ENCODE measurements at regions not wholly inside any gene's neighbourhood (a gene's known extent, or its start where the extent isn't known, plus 50 kb on each side); places are given as distances from the start of the nearest gene placed in this dataset.

GRCh38 chr22:47854680-47855079 lies 1092.2 kb downstream of the TBC1D22A start:
- Mint-ChIP-seq H3K27me3 (ENCODE audit: insufficient read depth) (no peaks in the 10 kb centered on the region; the same call in 1 of the 2 replicates), H3K36me3 (ENCODE audit: low read depth) (peaks cover 17% of the 10 kb centered on the region; the same call in 1 of the 2 replicates), H3K9me3 (peaks cover 46% of the 10 kb centered on the region), H3K4me3 (no peak overlapping the region), H3K4me1 (ENCODE audit: low read depth) (no peaks in the 10 kb centered on the region), H3K27ac (no peak overlapping the region)
- no peak for TF ChIP-seq CTCF (IDR thresholded peaks at IDR 0.05)
- DNase-seq: no peak

- H3K36me3 Mint-ChIP-seq (ENCODE audit: low read depth): peaks cover 17% of the 10 kb centered on the region; the same call in 1 of the 2 replicates
- H3K4me3 Mint-ChIP-seq: no peak overlapping the region
Measured at GRCh38 chr22:47854251-47854650, 1091.8 kb downstream of the TBC1D22A start.

GRCh38 chr22:47853750-47854149 lies 1091.3 kb downstream of the TBC1D22A start:
- H3K4me3 Mint-ChIP-seq: no peak overlapping the region
- peaks cover 50% of the 10 kb centered on the region for H3K9me3 Mint-ChIP-seq
- DNase-seq: no peak

More at GRCh38 chr22:47854251-47854650, 1091.8 kb downstream of the TBC1D22A start:
- Mint-ChIP-seq H3K27ac (no peak overlapping the region), H3K4me1 (ENCODE audit: low read depth) (no peaks in the 10 kb centered on the region), H3K27me3 (ENCODE audit: insufficient read depth) (no peaks in the 10 kb centered on the region; the same call in 1 of the 2 replicates), H3K9me3 (peaks cover 49% of the 10 kb centered on the region)
- TF ChIP-seq CTCF (IDR thresholded peaks at IDR 0.05): no peak
- no peak for DNase-seq

GRCh38 chr22:47851586-47851985 lies 1089.1 kb downstream of the TBC1D22A start:
- peaks cover 1% of the 10 kb centered on the region; the same call in 1 of the 2 replicates for H3K27me3 Mint-ChIP-seq (ENCODE audit: insufficient read depth)
- DNase-seq: no peak
- no peak for TF ChIP-seq CTCF (IDR thresholded peaks at IDR 0.05)
- no peaks in the 10 kb centered on the region for H3K4me1 Mint-ChIP-seq (ENCODE audit: low read depth)
- H3K9me3 Mint-ChIP-seq: peaks cover 60% of the 10 kb centered on the region
- H3K4me3 Mint-ChIP-seq: no peak overlapping the region
- H3K36me3 Mint-ChIP-seq (ENCODE audit: low read depth): peaks cover 12% of the 10 kb centered on the region; the same call in 1 of the 2 replicates
- H3K27ac Mint-ChIP-seq: no peak overlapping the region

More at GRCh38 chr22:47853750-47854149, 1091.3 kb downstream of the TBC1D22A start:
- peaks cover 17% of the 10 kb centered on the region; the same call in 1 of the 2 replicates for H3K36me3 Mint-ChIP-seq (ENCODE audit: low read depth)
- no peak for TF ChIP-seq CTCF (IDR thresholded peaks at IDR 0.05)
- H3K27ac Mint-ChIP-seq: no peak overlapping the region
- no peaks in the 10 kb centered on the region; the same call in 1 of the 2 replicates for H3K27me3 Mint-ChIP-seq (ENCODE audit: insufficient read depth)
- H3K4me1 Mint-ChIP-seq (ENCODE audit: low read depth): no peaks in the 10 kb centered on the region

GRCh38 chr22:47850644-47851151 lies 1088.2 kb downstream of the TBC1D22A start:
- TF ChIP-seq CTCF (IDR thresholded peaks at IDR 0.05): no peak
- peaks cover 63% of the 10 kb centered on the region for H3K9me3 Mint-ChIP-seq
- H3K4me3 Mint-ChIP-seq: no peak overlapping the region
- no peak for DNase-seq
- H3K27ac Mint-ChIP-seq: no peak overlapping the region
- peaks cover 12% of the 10 kb centered on the region; the same call in 1 of the 2 replicates for H3K36me3 Mint-ChIP-seq (ENCODE audit: low read depth)
- H3K27me3 Mint-ChIP-seq (ENCODE audit: insufficient read depth): peaks cover 1% of the 10 kb centered on the region; the same call in 1 of the 2 replicates
- H3K4me1 Mint-ChIP-seq (ENCODE audit: low read depth): no peaks in the 10 kb centered on the region
